ENCODE measurements at regions not wholly inside any gene's neighbourhood (a gene's known extent, or its start where the extent isn't known, plus 50 kb on each side); places are given as distances from the start of the nearest gene placed in this dataset.

DNA sequence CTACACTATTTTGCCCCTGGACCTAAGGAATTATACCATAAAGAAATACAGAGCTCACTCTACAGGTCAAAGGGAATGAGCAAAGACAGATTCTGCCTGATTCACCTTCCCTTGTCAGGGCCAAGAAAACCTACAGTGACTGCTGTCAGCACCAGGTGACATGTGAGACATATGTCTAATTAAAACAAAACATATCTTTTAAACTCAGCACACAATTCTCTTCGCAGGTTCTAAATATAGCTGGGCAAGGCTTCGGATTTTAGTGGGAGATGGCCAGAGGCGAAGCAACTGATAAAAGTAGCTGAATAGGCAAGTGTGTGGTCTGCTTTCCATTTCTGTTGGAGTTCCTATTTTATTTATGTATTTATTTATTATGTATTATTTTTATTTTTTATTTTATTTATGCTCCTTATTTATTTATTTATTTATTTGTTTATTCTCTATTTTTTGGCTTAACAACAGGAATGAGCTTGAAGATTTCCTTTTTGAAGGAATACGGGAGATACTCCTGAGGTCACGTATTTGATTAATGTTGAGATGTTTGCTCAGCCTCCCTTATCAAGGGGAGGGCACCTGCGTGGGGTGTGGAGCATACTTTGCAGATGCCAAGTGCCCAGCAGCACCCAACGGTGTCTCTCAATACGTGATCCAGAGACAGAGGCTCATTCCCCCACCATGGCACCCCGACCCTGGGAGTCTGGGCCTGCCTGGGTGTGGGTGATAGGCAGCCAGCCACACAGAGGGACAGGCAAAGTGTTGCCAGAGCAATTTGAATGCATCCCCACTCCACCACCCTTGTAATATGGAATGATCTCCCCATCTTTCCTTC, 141.8 kb downstream of the RNF152 start:
- H3K4me1 Mint-ChIP-seq (ENCODE audit: low read depth, unreplicated experiment): no peaks in the 10 kb centered on the region
- H3K9me3 Mint-ChIP-seq (ENCODE audit: unreplicated experiment): peaks cover 3% of the 10 kb centered on the region
- H3K4me3 Mint-ChIP-seq (ENCODE audit: unreplicated experiment): no peak overlapping the region
- H3K36me3 Mint-ChIP-seq (ENCODE audit: unreplicated experiment): no peaks in the 10 kb centered on the region
- no peak for DNase-seq
- no peak for TF ChIP-seq CTCF (IDR thresholded peaks at IDR 0.05; ENCODE audit: partially characterized antibody, unreplicated experiment)
- no peak overlapping the region for H3K27ac Mint-ChIP-seq (ENCODE audit: unreplicated experiment)
- H3K27me3 Mint-ChIP-seq (ENCODE audit: unreplicated experiment): no peaks in the 10 kb centered on the region

DNA sequence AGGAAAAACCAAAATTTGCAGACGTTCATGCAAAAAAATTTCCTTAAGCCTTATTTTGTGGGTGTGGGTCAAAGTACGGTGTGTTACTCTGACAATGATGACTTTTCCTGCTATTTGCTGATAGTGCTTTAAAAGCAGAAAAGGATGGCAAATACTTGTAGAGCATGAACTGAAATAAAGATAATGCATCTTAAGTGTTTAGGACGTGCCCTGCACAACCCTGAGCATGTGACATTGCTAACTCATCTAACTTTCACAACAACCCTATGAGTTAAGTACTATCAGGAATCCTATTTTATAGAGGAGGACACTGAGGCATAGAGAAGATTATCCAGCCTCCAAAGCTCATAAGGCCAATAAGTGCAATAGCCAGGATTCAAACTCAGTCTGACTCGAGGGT, 143.3 kb downstream of the RNF152 start:
- no peak for TF ChIP-seq CTCF (IDR thresholded peaks at IDR 0.05; ENCODE audit: partially characterized antibody, unreplicated experiment)

DNA sequence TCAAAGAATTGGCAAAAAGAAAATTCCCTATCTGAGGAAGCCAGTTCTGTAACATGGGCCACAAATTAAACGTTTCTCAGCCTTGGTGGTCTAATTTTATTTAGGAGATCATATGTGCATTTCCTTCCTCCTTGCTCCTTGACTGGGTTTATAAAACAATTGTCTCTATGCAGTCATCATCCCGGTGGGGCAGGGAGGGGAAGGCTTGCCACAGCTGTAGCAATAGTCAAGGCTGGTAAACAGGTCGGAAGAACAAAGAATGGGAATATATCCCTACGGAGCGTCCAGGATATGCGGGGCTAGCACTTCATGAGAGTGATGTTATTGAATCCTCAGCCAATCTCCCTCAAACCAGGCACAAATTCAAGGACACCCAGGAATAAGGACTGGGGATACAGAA, 143.8 kb downstream of the RNF152 start:
- Mint-ChIP-seq H3K4me1 (ENCODE audit: low read depth, unreplicated experiment) (peaks cover 6% of the 10 kb centered on the region), H3K27ac (ENCODE audit: unreplicated experiment) (no peak overlapping the region), H3K36me3 (ENCODE audit: unreplicated experiment) (no peaks in the 10 kb centered on the region), H3K9me3 (ENCODE audit: unreplicated experiment) (peaks cover 3% of the 10 kb centered on the region), H3K27me3 (ENCODE audit: unreplicated experiment) (no peaks in the 10 kb centered on the region), H3K4me3 (ENCODE audit: unreplicated experiment) (no peak overlapping the region)
- no peak for TF ChIP-seq CTCF (IDR thresholded peaks at IDR 0.05; ENCODE audit: partially characterized antibody, unreplicated experiment)
- no peak for DNase-seq

More for the DNA sequence above, 143.3 kb downstream of the RNF152 start:
- Mint-ChIP-seq H3K27me3 (ENCODE audit: unreplicated experiment) (no peaks in the 10 kb centered on the region), H3K4me3 (ENCODE audit: unreplicated experiment) (no peak overlapping the region), H3K36me3 (ENCODE audit: unreplicated experiment) (no peaks in the 10 kb centered on the region), H3K27ac (ENCODE audit: unreplicated experiment) (no peak overlapping the region), H3K4me1 (ENCODE audit: low read depth, unreplicated experiment) (peaks cover 2% of the 10 kb centered on the region), H3K9me3 (ENCODE audit: unreplicated experiment) (peaks cover 3% of the 10 kb centered on the region)
- DNase-seq: no peak

DNA sequence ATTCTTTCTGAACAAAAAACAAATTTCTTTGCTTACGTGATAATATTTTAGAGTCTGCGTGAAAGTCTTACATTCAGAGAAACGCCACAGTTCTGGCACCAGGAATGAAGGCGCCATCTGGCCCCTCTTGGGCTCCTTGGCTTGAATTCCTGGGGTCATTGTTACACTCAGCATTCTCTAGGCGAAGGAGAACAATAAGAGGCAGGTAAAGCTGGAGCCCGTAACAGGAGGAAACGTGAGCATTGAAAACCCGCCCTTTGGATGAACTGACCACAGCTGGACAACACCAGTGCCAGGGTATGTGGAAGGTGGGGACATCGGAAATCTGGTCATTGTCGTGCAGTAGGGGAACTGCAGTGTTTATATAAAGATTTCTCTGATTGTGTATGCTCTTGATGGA, 144.8 kb downstream of the RNF152 start:
- Mint-ChIP-seq H3K9me3 (ENCODE audit: unreplicated experiment) (peaks cover 3% of the 10 kb centered on the region), H3K4me3 (ENCODE audit: unreplicated experiment) (no peak overlapping the region), H3K27me3 (ENCODE audit: unreplicated experiment) (no peaks in the 10 kb centered on the region), H3K4me1 (ENCODE audit: low read depth, unreplicated experiment) (peaks cover 14% of the 10 kb centered on the region), H3K36me3 (ENCODE audit: unreplicated experiment) (no peaks in the 10 kb centered on the region), H3K27ac (ENCODE audit: unreplicated experiment) (no peak overlapping the region)
- TF ChIP-seq CTCF (IDR thresholded peaks at IDR 0.05; ENCODE audit: partially characterized antibody, unreplicated experiment): no peak
- no peak for DNase-seq

GRCh38 chr18:61743775-61744531, 148.9 kb downstream of the RNF152 start:
- H3K27ac Mint-ChIP-seq (ENCODE audit: unreplicated experiment): no peak overlapping the region
- no peaks in the 10 kb centered on the region for H3K27me3 Mint-ChIP-seq (ENCODE audit: unreplicated experiment)

More at GRCh38 chr18:61743775-61744531, 148.9 kb downstream of the RNF152 start:
- Mint-ChIP-seq H3K36me3 (ENCODE audit: unreplicated experiment) (peaks cover 5% of the 10 kb centered on the region), H3K9me3 (ENCODE audit: unreplicated experiment) (peaks cover 3% of the 10 kb centered on the region), H3K4me1 (ENCODE audit: low read depth, unreplicated experiment) (peaks cover 20% of the 10 kb centered on the region), H3K4me3 (ENCODE audit: unreplicated experiment) (no peak overlapping the region)
- no peak for TF ChIP-seq CTCF (IDR thresholded peaks at IDR 0.05; ENCODE audit: partially characterized antibody, unreplicated experiment)
- DNase-seq: no peak

All from glutamatergic neuron (in vitro differentiated cells).